ENCODE measurements at regions not wholly inside any gene's neighbourhood (a gene's known extent, or its start where the extent isn't known, plus 50 kb on each side); places are given as distances from the start of the nearest gene placed in this dataset.
"Not testable (repeated sequence)": the region's sequence is repeated elsewhere in the genome, so short reads cannot be mapped to it uniquely, and the experiment has no call there.

GRCh38 chr2:8613207-8613999, 68.5 kb upstream of the ID2 start:
- not testable (repeated sequence) for H3K4me3 ChIP-seq (ENCODE audit: low read length in 2 of 2); H3K9me3 ChIP-seq (ENCODE audit: control insufficient read depth in 2 of 2, low read length in 2 of 2); H3K36me3 ChIP-seq (ENCODE audit: control insufficient read depth in 2 of 2, insufficient read depth in 2 of 2, low read length in 2 of 2); H3K27me3 ChIP-seq (ENCODE audit: control insufficient read depth in 1 of 2, insufficient read depth in 2 of 2, low read length in 2 of 2); H3K4me1 ChIP-seq (ENCODE audit: control insufficient read depth, insufficient read depth, low read length); H3K27ac ChIP-seq (ENCODE audit: low read length); H3K9ac ChIP-seq (ENCODE audit: low read length in 2 of 2)

GRCh38 chr2:8614646-8615045, 67.2 kb upstream of the ID2 start:
- Histone ChIP-seq H3K4me1 (ENCODE audit: control insufficient read depth, insufficient read depth, low read length) (no peaks in the 10 kb centered on the region), H3K36me3 (ENCODE audit: control insufficient read depth in 2 of 2, insufficient read depth in 2 of 2, low read length in 2 of 2) (no peaks in the 10 kb centered on the region), H3K9me3 (ENCODE audit: control insufficient read depth in 2 of 2, low read length in 2 of 2) (no peaks in the 10 kb centered on the region), H3K27me3 (ENCODE audit: control insufficient read depth in 1 of 2, insufficient read depth in 2 of 2, low read length in 2 of 2) (peaks cover 0 to 2% of the 10 kb centered on the region in 2 donors), H3K4me3 (ENCODE audit: low read length in 2 of 2) (no peak overlapping the region), H3K27ac (ENCODE audit: low read length) (no peak overlapping the region), H3K9ac (ENCODE audit: low read length in 2 of 2) (no peak overlapping the region)

GRCh38 chr2:8615252-8615575, 66.6 kb upstream of the ID2 start:
- H3K36me3 ChIP-seq (ENCODE audit: control insufficient read depth in 2 of 2, insufficient read depth in 2 of 2, low read length in 2 of 2) = no peaks in the 10 kb centered on the region
- H3K27ac ChIP-seq (ENCODE audit: low read length) = no peak overlapping the region
- peaks cover 0 to 2% of the 10 kb centered on the region in 2 donors for H3K27me3 ChIP-seq (ENCODE audit: control insufficient read depth in 1 of 2, insufficient read depth in 2 of 2, low read length in 2 of 2)
- no peaks in the 10 kb centered on the region for H3K9me3 ChIP-seq (ENCODE audit: control insufficient read depth in 2 of 2, low read length in 2 of 2)
- H3K4me1 ChIP-seq (ENCODE audit: control insufficient read depth, insufficient read depth, low read length) = no peaks in the 10 kb centered on the region
- H3K9ac ChIP-seq (ENCODE audit: low read length in 2 of 2) = no peak overlapping the region
- H3K4me3 ChIP-seq (ENCODE audit: low read length in 2 of 2) = no peak overlapping the region

- no peaks in the 10 kb centered on the region for H3K4me1 ChIP-seq (ENCODE audit: control insufficient read depth, insufficient read depth, low read length)
- H3K9ac ChIP-seq (ENCODE audit: low read length in 2 of 2) = no peak overlapping the region
- no peak overlapping the region for H3K27ac ChIP-seq (ENCODE audit: low read length)
- no peaks in the 10 kb centered on the region for H3K9me3 ChIP-seq (ENCODE audit: control insufficient read depth in 2 of 2, low read length in 2 of 2)
- H3K36me3 ChIP-seq (ENCODE audit: control insufficient read depth in 2 of 2, insufficient read depth in 2 of 2, low read length in 2 of 2) = no peaks in the 10 kb centered on the region
- H3K27me3 ChIP-seq (ENCODE audit: control insufficient read depth in 1 of 2, insufficient read depth in 2 of 2, low read length in 2 of 2) = peaks cover 0 to 2% of the 10 kb centered on the region in 2 donors
- H3K4me3 ChIP-seq (ENCODE audit: low read length in 2 of 2) = no peak overlapping the region
These were observed 66.1 kb upstream of the ID2 start for GRCh38 chr2:8615576-8616281.

GRCh38 chr2:8617048-8617447, 64.8 kb upstream of the ID2 start:
- Histone ChIP-seq H3K4me3 (ENCODE audit: low read length in 2 of 2) (no peak overlapping the region), H3K36me3 (ENCODE audit: control insufficient read depth in 2 of 2, insufficient read depth in 2 of 2, low read length in 2 of 2) (no peaks in the 10 kb centered on the region), H3K9me3 (ENCODE audit: control insufficient read depth in 2 of 2, low read length in 2 of 2) (no peaks in the 10 kb centered on the region), H3K4me1 (ENCODE audit: control insufficient read depth, insufficient read depth, low read length) (no peaks in the 10 kb centered on the region), H3K27me3 (ENCODE audit: control insufficient read depth in 1 of 2, insufficient read depth in 2 of 2, low read length in 2 of 2) (peaks cover 0 to 2% of the 10 kb centered on the region in 2 donors), H3K9ac (ENCODE audit: low read length in 2 of 2) (no peak overlapping the region), H3K27ac (ENCODE audit: low read length) (no peak overlapping the region)

GRCh38 chr2:8617590-8617989, 64.3 kb upstream of the ID2 start:
- no peak overlapping the region for H3K4me3 ChIP-seq (ENCODE audit: low read length in 2 of 2)
- no peak overlapping the region for H3K9ac ChIP-seq (ENCODE audit: low read length in 2 of 2)
- H3K36me3 ChIP-seq (ENCODE audit: control insufficient read depth in 2 of 2, insufficient read depth in 2 of 2, low read length in 2 of 2) = no peaks in the 10 kb centered on the region
- H3K9me3 ChIP-seq (ENCODE audit: control insufficient read depth in 2 of 2, low read length in 2 of 2) = no peaks in the 10 kb centered on the region
- H3K27me3 ChIP-seq (ENCODE audit: control insufficient read depth in 1 of 2, insufficient read depth in 2 of 2, low read length in 2 of 2) = peaks cover 0 to 2% of the 10 kb centered on the region in 2 donors
- no peak overlapping the region for H3K27ac ChIP-seq (ENCODE audit: low read length)
- no peaks in the 10 kb centered on the region for H3K4me1 ChIP-seq (ENCODE audit: control insufficient read depth, insufficient read depth, low read length)

GRCh38 chr2:8619071-8619470, 62.8 kb upstream of the ID2 start:
- Histone ChIP-seq H3K9me3 (ENCODE audit: control insufficient read depth in 2 of 2, low read length in 2 of 2) (no peaks in the 10 kb centered on the region), H3K4me3 (ENCODE audit: low read length in 2 of 2) (no peak overlapping the region), H3K4me1 (ENCODE audit: control insufficient read depth, insufficient read depth, low read length) (no peaks in the 10 kb centered on the region), H3K9ac (ENCODE audit: low read length in 2 of 2) (no peak overlapping the region), H3K27ac (ENCODE audit: low read length) (no peak overlapping the region), H3K36me3 (ENCODE audit: control insufficient read depth in 2 of 2, insufficient read depth in 2 of 2, low read length in 2 of 2) (no peaks in the 10 kb centered on the region), H3K27me3 (ENCODE audit: control insufficient read depth in 1 of 2, insufficient read depth in 2 of 2, low read length in 2 of 2) (no peaks in the 10 kb centered on the region)

GRCh38 chr2:8620611-8621382, 61.1 kb upstream of the ID2 start:
- Histone ChIP-seq H3K27me3 (ENCODE audit: control insufficient read depth in 1 of 2, insufficient read depth in 2 of 2, low read length in 2 of 2) (no peaks in the 10 kb centered on the region), H3K27ac (ENCODE audit: low read length) (no peak overlapping the region), H3K4me1 (ENCODE audit: control insufficient read depth, insufficient read depth, low read length) (no peaks in the 10 kb centered on the region), H3K9me3 (ENCODE audit: control insufficient read depth in 2 of 2, low read length in 2 of 2) (no peaks in the 10 kb centered on the region), H3K4me3 (ENCODE audit: low read length in 2 of 2) (no peak overlapping the region), H3K36me3 (ENCODE audit: control insufficient read depth in 2 of 2, insufficient read depth in 2 of 2, low read length in 2 of 2) (no peaks in the 10 kb centered on the region), H3K9ac (ENCODE audit: low read length in 2 of 2) (no peak overlapping the region)

- H3K4me1 ChIP-seq (ENCODE audit: control insufficient read depth, insufficient read depth, low read length) = no peaks in the 10 kb centered on the region
- H3K27me3 ChIP-seq (ENCODE audit: control insufficient read depth in 1 of 2, insufficient read depth in 2 of 2, low read length in 2 of 2) = no peaks in the 10 kb centered on the region
- H3K27ac ChIP-seq (ENCODE audit: low read length) = no peak overlapping the region
- H3K9ac ChIP-seq (ENCODE audit: low read length in 2 of 2) = no peak overlapping the region
- no peaks in the 10 kb centered on the region for H3K9me3 ChIP-seq (ENCODE audit: control insufficient read depth in 2 of 2, low read length in 2 of 2)
- H3K4me3 ChIP-seq (ENCODE audit: low read length in 2 of 2) = no peak overlapping the region
- no peaks in the 10 kb centered on the region for H3K36me3 ChIP-seq (ENCODE audit: control insufficient read depth in 2 of 2, insufficient read depth in 2 of 2, low read length in 2 of 2)
These were observed 59.5 kb upstream of the ID2 start for GRCh38 chr2:8622199-8622911.

GRCh38 chr2:8622924-8623465, 58.9 kb upstream of the ID2 start:
- H3K36me3 ChIP-seq (ENCODE audit: control insufficient read depth in 2 of 2, insufficient read depth in 2 of 2, low read length in 2 of 2) = no peaks in the 10 kb centered on the region
- H3K4me3 ChIP-seq (ENCODE audit: low read length in 2 of 2) = no peak overlapping the region
- no peaks in the 10 kb centered on the region for H3K4me1 ChIP-seq (ENCODE audit: control insufficient read depth, insufficient read depth, low read length)
- no peaks in the 10 kb centered on the region for H3K27me3 ChIP-seq (ENCODE audit: control insufficient read depth in 1 of 2, insufficient read depth in 2 of 2, low read length in 2 of 2)
- H3K27ac ChIP-seq (ENCODE audit: low read length) = no peak overlapping the region
- no peak overlapping the region for H3K9ac ChIP-seq (ENCODE audit: low read length in 2 of 2)
- H3K9me3 ChIP-seq (ENCODE audit: control insufficient read depth in 2 of 2, low read length in 2 of 2) = no peaks in the 10 kb centered on the region

Data from stomach smooth muscle (tissue), 2 donors.